ENCODE measurements at regions not wholly inside any gene's neighbourhood (a gene's known extent, or its start where the extent isn't known, plus 50 kb on each side); places are given as distances from the start of the nearest gene placed in this dataset.
A peak's percentile ranks its signal among the peaks of the same experiment; 100 is the strongest.

GRCh38 chr2:13021470-13021957 lies 304.8 kb downstream of the TRIB2 start:
- H3K79me2 ChIP-seq (ENCODE audit: insufficient read depth, low read length): no peaks in the 10 kb centered on the region
- H3K9me3 ChIP-seq (ENCODE audit: low read length): no peaks in the 10 kb centered on the region
- H4K20me1 ChIP-seq (ENCODE audit: insufficient read depth, low read length): no peaks in the 10 kb centered on the region
- no peaks in the 10 kb centered on the region for H3K36me3 ChIP-seq (replicated peaks in 1 of 2; ENCODE audit: control insufficient read depth in 1 of 2, insufficient read depth in 2 of 2, low read length in 2 of 2)
- BruUV-seq (replicated peaks): no TSS peak
- H3K27me3 ChIP-seq (ENCODE audit: control insufficient read depth in 1 of 2, insufficient read depth in 2 of 2, low read length in 2 of 2): no peaks in the 10 kb centered on the region
- FAIRE-seq: no peak
- intact Hi-C loops (cut with micrococcal nuclease; ENCODE audit: unreplicated experiment): no loop called here
- H3K4me1 ChIP-seq (ENCODE audit: insufficient read depth, low read length): no peaks in the 10 kb centered on the region
- in situ Hi-C loops (cut with HindIII; ENCODE audit: extremely low pct_ligation_motif_present, low pct_unique_long_range_greater_than_20kb): no loop called here
- H3K9ac ChIP-seq (ENCODE audit: insufficient read depth, low read depth, low read length): no peak overlapping the region
- CTCF ChIA-PET (ENCODE audit: low intra/inter-chr PET ratio, low total read pairs): no interaction called here
- no peak overlapping the region for H3K4me3 ChIP-seq (replicated peaks in 1 of 3; ENCODE audit: insufficient read depth in 1 of 3, low read depth in 2 of 3, low read length in 3 of 3)
- DNase-seq (ENCODE audit: low spot score): no peak
- no peak overlapping the region for H3K4me2 ChIP-seq (ENCODE audit: low read depth, low read length)
- 0% methylated on average over 3 of the region's 3 CpGs for WGBS (ENCODE audit: low lambda C conversion rate)
- POLR2A ChIA-PET: no interaction called here
- no peak overlapping the region for H2AFZ ChIP-seq (ENCODE audit: low read length)
- H3K27ac ChIP-seq (ENCODE audit: extremely low read length, insufficient read depth, low read length): no peak overlapping the region
- peak; percentile 47 for TF ChIP-seq ATF7 (IDR thresholded peaks at IDR 0.05)
- TF ChIP-seq ATF7 (CRISPR knock-in tag; IDR thresholded peaks at IDR 0.05): no peak
- TF ChIP-seq, protein P1, sequence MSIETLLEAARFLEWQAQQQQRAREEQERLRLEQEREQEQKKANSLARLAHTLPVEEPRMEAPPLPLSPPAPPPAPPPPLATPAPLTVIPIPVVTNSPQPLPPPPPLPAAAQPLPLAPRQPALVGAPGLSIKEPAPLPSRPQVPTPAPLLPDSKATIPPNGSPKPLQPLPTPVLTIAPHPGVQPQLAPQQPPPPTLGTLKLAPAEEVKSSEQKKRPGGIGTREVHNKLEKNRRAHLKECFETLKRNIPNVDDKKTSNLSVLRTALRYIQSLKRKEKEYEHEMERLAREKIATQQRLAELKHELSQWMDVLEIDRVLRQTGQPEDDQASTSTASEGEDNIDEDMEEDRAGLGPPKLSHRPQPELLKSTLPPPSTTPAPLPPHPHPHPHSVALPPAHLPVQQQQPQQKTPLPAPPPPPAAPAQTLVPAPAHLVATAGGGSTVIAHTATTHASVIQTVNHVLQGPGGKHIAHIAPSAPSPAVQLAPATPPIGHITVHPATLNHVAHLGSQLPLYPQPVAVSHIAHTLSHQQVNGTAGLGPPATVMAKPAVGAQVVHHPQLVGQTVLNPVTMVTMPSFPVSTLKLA (IDR thresholded peaks at IDR 0.05): no peak
- no peak for ATAC-seq

GRCh38 chr2:13030606-13031005 lies 313.9 kb downstream of the TRIB2 start:
- H3K4me1 ChIP-seq (ENCODE audit: insufficient read depth, low read length): no peaks in the 10 kb centered on the region
- no peaks in the 10 kb centered on the region; a peak in 1 of 5 replicates for H3K27me3 ChIP-seq (ENCODE audit: control insufficient read depth in 1 of 2, insufficient read depth in 2 of 2, low read length in 2 of 2)
- no peak for FAIRE-seq
- H3K9me3 ChIP-seq (ENCODE audit: low read length): no peaks in the 10 kb centered on the region
- intact Hi-C loops (cut with micrococcal nuclease; ENCODE audit: unreplicated experiment) (no loop called here), in situ Hi-C loops (cut with HindIII; ENCODE audit: extremely low pct_ligation_motif_present, low pct_unique_long_range_greater_than_20kb) (no loop called here)
- H3K9ac ChIP-seq (ENCODE audit: insufficient read depth, low read depth, low read length): no peak overlapping the region
- no peak for TF ChIP-seq ARID2 (CRISPR knock-in tag; IDR thresholded peaks at IDR 0.05; ENCODE audit: borderline replicate concordance)
- POLR2A ChIA-PET: no interaction called here
- H3K4me2 ChIP-seq (ENCODE audit: low read depth, low read length): no peak overlapping the region
- CTCF ChIA-PET (ENCODE audit: low intra/inter-chr PET ratio, low total read pairs): no interaction called here
- H3K36me3 ChIP-seq (replicated peaks in 1 of 2; ENCODE audit: control insufficient read depth in 1 of 2, insufficient read depth in 2 of 2, low read length in 2 of 2): no peaks in the 10 kb centered on the region
- 53% methylated on average over 2 of the region's 2 CpGs for WGBS (ENCODE audit: low lambda C conversion rate)
- H2AFZ ChIP-seq (ENCODE audit: low read length): no peak overlapping the region
- no TSS peak for BruUV-seq (replicated peaks)
- no peaks in the 10 kb centered on the region for H4K20me1 ChIP-seq (ENCODE audit: insufficient read depth, low read length)
- H3K4me3 ChIP-seq (replicated peaks in 1 of 3; ENCODE audit: insufficient read depth in 1 of 3, low read depth in 2 of 3, low read length in 3 of 3): no peak overlapping the region
- ATAC-seq: no peak
- no peak overlapping the region for H3K27ac ChIP-seq (ENCODE audit: extremely low read length, insufficient read depth, low read length)
- no peak for DNase-seq (ENCODE audit: low spot score)
- H3K79me2 ChIP-seq (ENCODE audit: insufficient read depth, low read length): no peaks in the 10 kb centered on the region

Measured in HepG2 (cell line).